Right ventricle myocardium inferior (tissue), 1 donor: ENCODE measurements at regions not wholly inside any gene's neighbourhood (a gene's known extent, or its start where the extent isn't known, plus 50 kb on each side); places are given as distances from the start of the nearest gene placed in this dataset.
"Not testable (repeated sequence)": the region's sequence is repeated elsewhere in the genome, so short reads cannot be mapped to it uniquely, and the experiment has no call there.

Experiments
- ATAC-seq: fragments of 200-7000 bp; cut with Tn5 transposase; one replicate; pipeline ENCODE4 v1.9.1; 2020; ENCODE audit warnings: mild to moderate bottlenecking, moderate library complexity
- DNase-seq: peaks from one replicate; pipeline ENCODE4 v3.0.0; 2021; ENCODE audit errors: missing footprints
- intact Hi-C: fragments of 100-400 bp; cut with DNase I; formaldehyde crosslinking; loops from one replicate; pipeline ENCODE4 v1.11.0; 2022
- donor health status: DM: no; HTN: yes; CAD: no; lungs with severe emphysema.

DNA sequence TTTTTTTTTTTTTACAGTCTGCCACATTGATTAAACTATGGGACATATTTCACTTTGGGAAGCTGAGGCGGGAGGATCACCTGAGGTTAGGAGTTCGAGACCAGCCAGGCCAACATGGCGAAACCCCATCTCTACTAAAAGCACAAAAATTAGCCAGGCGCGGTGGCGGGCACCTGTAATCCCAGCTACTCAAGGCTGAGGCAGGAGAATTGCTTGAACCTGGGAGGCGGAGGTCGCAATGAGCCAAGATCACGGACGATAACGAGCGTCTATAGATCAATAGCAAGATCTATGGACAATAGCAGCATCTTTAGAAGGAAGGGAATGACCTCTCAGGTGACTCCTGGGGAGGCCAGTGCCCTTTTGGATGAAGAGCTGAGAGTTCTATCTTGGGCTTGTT lies 82.9 kb upstream of the PRR23C start:
- ATAC-seq, DNase-seq, intact Hi-C loops: not testable (repeated sequence)

DNA sequence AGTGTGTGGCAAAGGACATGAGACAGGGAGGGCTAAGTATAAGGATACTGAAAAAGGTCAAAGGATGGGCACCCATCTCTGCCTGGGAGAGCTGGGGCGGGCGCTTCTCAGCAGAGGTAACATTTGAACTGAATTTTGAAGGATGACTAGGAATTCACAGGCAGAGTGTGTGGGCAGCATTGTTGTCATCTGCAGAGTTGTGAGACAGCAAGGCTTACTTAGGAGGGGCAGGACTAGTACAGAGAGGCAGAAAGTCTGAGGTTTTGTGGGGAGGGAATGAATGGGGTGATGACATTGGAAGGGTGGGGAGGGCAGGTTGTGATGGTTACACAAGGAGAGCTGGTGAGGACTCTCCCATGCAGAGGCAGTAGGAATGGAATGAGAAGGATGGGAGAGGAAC lies 84.1 kb upstream of the PRR23C start:
- intact Hi-C loops = no loop called here
- DNase-seq = no peak
- ATAC-seq = no peak

DNA sequence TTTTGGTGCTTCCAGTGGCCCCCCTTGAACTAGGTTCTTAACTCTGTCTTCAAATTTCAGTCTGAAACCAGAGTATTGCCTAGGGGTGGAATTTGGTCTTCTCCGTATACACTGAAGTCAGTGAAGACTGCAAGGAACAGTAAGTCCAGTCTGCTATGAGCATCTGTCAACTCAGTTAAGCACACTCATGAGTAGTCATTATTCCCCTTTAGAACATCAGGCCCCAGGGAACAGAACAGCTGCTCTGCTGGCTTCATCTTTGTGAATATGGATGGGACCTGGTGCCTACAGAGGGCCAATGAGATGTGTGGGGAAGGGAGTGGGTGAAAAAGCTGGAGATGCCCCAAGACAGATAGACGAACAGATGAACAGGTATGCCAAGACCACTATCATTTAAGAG lies 85.2 kb upstream of the PRR23C start:
- no peak for ATAC-seq
- DNase-seq = no peak
- intact Hi-C loops = no loop called here

DNA sequence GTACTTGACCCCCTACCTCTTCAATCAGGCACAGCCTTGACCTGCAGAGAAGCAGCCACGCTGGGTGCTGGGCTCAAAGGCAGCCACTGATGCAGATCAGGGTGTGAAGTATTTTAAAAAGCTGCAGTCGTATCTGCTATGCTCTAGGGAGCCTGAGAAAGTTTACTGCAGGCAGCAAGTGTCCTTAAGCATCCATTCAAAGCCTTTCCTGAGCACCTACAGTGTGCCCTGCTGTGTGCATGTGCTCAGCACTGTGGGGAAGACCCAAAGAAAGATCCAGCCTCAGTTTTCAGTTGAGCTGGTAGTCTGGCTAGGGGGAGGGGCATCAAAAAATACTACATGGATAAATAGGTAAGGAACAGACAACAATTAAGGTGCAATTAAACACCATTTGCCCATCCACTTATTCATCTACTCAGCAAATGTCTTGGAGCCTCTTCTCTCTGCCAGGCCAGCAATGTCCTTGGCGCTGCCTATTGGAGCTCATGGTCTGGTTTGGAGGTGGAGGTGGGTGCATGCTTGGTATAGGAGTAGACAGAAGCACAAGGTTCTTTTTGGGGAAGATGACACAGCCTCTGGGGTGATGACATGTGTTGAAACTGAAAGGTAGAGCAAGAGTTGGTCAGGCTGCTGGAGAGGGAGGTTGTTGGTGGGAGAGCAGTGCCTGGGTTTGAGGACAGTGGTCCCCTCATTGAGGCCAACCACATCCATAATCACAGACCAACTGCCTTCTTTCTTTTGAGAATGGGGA lies 85.9 kb upstream of the PRR23C start:
- no peak for ATAC-seq
- no peak for DNase-seq
- intact Hi-C loops = no loop called here

DNA sequence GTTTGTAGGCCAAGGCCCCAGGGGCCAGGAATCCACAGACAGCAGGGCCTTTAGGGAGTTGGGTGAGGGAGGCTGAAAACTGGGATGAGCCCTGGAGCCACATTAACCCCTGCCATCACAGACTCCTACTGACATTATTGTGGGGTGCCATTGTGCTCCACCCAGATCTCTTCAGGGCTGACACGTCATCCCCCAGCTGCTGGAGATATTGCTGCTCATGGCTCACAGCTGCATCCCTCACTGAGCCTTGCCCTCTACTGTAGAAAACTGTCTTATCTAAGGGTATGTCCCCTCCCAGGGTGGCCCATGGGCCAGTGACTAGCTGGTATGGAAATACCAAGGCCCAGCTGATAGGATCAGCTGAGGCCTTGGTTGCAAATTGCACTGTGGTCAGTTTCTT lies 87.3 kb upstream of the PRR23C start:
- ATAC-seq (no peak), DNase-seq (no peak)
- intact Hi-C loops = no loop called here

DNA sequence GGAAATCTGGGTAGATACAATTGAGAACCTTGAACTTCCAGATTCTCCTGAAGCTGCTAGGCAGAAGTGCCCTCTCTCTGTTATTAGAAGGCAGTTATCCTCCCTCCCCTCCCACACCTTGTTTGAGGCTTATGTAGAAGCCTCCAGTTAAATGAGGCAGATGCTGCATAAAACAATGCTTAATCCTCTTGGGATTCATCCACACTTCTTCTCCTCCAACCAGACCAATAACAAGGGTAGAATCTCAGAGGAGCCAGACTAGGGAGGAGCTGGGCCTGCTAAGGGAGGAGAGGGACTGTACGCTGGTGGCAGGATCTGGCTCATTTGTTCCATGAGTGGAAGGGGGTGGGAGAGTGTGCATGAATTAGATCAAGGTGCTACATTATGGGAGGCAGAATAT lies 88.3 kb upstream of the PRR23C start:
- intact Hi-C loops = no loop called here
- DNase-seq (no peak), ATAC-seq (no peak)

DNA sequence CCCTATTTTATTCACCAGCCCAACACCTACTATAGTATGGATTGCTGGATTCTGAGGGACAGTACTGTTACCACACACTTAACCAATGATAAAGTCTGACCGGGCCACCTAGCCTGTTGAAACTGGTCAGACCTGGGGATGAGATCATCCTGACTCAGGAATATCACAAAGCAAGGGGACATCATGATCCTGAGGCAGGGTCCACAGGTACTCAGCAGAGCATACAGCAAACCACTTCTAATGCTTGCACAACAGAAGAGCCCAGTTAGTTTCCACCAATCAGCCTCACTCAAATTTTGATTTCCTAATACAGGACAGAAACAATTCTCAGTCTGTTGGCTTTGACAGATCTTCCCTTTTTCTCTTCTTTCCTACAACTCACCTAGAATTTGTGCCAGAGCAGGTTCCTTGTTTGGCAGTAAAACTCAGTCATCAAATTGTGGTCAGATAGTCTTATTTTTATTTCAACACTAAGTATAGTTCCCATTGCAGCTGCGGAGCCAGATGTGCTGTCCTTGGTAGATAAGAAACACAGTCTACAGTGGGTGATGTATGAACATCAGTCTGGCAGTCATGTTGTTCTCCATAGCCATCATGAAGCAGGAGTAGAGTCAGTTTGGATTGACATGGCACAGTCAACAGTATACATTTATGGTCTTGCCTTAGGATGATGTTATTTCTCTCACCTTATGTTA lies 90.1 kb upstream of the PRR23C start:
- intact Hi-C loops = no loop called here
- no peak for ATAC-seq
- no peak for DNase-seq

DNA sequence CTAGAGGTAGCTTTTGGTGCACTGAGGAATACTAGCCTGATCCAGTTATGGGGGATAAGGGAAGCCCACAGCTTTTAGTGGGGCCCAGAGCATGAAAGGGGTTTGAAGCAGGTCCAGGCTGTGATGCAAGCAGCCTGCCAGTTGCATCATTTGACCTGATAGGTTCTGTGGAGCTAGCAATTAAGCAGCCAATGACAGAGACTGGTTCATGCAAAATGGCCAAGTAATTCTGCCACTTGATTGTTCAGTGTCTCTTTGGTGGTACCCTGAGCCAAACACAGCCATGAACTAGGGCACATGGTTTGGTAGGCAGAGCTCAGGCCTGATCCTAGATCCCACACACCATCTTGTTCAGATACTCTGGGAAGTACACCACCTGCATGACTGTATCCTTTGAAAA lies 91.0 kb upstream of the PRR23C start:
- ATAC-seq = no peak
- DNase-seq = no peak
- intact Hi-C loops = no loop called here

DNA sequence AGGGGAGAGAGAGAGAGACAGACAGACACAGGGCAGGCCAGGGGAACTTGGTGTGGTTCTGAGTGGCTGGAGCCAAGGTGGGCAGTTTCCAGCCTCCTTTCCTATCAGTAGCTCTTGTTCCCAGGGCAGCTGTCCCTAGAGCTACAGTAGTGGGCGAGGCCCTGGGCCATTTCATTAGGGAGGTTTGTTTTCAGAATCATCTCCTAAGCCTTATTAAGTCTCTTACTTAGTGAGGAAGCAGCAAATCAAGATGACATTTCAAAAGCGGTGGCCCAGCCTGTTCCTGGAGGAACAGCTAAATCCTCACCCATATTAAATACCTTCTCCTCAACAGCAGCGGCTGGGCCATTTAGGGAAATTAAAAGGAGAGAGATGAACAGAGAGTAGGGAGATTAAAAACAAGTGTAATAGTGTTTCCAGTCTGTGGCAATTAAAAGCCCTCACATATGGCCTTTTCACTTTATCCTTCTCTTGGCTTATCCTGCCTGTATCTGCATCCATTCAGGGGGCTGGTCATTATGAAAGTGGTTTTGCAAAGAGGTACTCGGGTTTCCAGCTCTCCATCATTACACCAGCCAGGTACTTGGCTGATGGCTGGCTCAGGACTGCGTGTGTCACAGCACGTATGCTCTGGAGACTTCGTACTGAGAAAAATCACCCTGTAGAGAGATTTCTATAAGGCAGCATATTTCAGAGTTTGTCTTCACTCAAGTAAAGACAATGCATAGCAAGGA lies 91.9 kb upstream of the PRR23C start:
- DNase-seq = no peak
- intact Hi-C loops = no loop called here
- no peak for ATAC-seq

DNA sequence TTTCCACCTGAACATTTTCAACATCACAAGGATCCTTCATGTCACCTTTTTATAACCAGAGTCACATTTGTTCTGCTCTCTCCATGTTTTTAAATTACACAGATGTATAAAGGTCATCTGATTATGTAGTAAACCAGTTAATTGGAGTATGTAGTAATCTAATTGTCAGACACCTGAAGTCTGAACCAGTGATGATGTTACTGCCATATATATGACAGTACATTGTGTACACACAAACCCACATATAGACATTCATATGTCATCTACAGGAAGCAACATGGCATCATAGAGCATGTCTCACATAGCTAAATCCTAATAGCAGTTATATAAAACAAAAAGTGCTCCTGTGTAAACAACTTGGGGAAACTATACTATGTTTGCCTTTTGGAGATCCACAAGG lies 95.9 kb upstream of the PRR23C start:
- no peak for ATAC-seq
- intact Hi-C loops = no loop called here

DNA sequence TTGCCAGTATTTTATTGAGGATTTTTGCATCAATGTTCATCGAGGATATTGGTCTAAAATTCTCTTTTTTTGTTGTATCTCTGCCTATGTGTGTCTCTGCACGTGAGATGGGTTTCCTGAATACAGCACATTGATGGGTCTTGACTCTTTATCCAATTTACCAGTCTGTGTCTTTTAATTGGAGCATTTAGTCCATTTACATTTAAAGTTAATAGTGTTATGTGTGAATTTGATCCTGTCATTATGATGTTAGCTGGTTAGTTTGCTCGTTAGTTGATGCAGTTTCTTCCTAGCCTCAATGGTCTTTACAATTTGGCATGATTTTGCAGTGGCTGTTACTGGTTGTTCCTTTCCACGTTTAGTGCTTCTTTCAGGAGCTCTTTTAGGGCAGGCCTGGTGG lies 101.3 kb upstream of the PRR23C start:
- DNase-seq, intact Hi-C loops, ATAC-seq: not testable (repeated sequence)

More for the DNA sequence above, 95.9 kb upstream of the PRR23C start:
- no peak for DNase-seq

DNA sequence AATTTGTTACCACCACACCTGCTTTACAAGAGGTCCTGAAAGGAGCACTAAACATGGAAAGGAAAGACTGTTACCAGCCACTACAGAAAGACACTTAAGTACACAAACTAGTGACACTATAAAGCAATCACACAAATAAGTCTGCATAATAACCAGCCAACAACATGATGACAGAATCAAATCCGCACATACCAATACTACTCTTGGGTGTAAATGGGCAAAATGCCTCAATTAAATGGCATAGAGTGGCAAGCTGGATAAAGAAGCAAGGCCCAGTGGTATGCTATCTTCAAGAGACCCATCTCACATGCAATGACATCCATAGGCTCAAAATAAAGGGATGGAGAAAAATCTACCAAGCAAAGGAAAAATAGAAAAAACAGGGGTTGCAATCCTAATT lies 106.8 kb upstream of the PRR23C start:
- ATAC-seq (no peak), DNase-seq (no peak)
- intact Hi-C loops = no loop called here

DNA sequence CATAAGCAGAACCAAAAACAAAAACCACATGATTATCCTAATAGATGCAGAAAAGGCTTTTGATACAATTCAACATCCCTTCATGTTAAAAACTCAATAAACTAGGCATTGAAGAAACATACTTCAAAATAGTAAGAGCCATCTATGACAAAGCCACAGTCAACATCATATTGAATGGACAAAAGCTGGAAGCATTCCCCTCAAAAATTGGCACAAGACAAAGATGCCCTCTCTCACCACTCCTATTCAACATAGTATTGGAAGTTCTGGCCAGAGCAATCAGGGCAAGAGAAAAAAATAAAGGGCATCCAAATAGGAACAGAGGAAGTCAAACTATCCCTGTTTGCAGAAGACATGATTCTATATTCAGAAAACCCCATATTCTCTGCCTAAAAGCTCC lies 108.7 kb upstream of the PRR23C start:
- ATAC-seq, DNase-seq, intact Hi-C loops: not testable (repeated sequence)

DNA sequence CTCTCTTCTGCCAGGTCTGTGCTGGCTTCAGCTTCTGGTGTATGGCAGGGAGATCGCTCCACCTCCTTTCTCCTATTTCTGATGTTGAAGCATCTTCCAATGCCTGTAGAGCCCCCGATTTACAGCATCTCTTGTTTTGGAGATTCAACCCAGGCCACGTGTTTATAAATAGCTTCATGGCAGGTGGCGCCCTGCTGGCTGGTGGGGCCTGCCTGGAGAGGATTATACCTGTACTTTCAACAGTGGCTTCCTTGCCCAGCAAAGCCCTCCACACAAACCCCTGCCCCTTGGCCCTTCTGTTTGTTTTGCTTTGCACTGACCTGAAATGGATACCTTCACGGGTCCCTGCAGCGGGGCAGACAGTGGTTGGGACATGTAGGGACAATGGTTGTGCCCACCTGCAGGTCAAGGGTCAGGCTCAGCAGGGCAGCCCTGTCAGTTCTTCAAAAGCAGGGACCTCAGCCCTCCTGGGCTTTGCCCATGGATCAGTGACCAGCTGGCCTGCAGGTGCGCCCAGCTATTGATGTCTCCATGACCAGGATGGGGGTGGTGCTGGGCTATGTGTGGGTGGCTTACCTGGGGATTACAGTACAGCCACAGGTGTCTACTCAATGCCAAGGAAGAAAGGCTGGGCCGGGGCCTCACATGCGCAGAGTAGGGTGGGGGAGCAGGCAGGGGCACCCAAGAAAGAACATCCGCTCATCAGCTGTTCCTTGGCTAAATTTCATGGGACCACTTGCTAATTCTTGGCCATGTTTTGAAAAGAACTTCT lies 112.7 kb upstream of the PRR23C start:
- DNase-seq (no peak), ATAC-seq (no peak)

DNA sequence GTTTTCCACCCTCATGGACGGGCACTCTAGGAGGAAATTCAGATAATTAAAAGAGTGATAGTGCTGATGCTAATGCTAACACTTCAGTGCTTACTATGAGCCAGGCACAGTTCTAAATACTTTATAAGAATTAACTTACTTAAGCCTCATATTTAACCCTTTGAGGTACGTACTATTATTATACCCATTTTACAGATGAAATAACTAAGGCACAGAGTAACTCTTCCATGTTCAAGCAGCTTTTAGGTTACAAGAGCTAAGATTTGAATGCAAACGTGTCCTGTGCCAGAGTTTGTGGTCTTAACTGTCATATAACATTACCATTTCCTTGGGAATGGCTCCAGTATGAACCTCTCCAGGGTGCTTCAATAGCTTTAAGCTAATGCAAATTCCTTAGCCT lies 114.7 kb upstream of the PRR23C start:
- no peak for ATAC-seq
- intact Hi-C loops = no loop called here

More for the DNA sequence above, 112.7 kb upstream of the PRR23C start:
- intact Hi-C loops = no loop called here

DNA sequence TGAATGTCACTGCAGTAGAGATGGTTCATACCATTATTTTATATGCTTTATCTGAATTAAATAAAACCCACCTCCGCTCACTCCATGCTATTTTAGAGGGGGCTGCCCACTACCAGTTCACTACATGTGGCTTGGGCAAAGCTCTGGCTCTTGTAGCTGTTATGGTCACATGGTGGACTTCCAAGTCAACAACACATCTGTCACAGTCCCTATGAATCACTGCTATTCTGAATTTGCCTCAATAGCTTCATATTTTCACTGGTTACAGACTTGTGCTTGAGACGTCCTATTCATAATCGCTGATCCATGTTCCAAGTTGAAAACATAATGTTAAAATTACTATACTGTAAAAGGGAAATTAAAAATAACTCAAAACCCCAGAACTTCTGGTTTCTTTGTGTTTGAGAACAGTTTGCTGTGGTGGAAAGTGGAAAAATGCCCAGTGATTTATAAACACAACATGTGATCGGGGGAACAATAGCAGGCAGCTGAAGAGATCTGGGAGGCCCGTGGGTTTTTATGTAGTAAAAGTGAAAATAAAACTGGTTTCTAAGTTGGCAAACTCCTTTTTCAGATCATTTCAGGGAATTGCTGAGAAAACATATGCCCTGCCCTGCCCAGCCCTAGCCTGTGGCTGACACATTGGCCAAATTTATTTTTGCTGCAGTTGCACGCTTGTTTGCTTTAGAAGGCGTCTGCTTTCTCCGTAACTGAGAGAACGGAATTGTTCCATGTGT lies 128.8 kb upstream of the PRR23C start:
- intact Hi-C loops = no loop called here
- DNase-seq (no peak), ATAC-seq (no peak)

More for the DNA sequence above, 114.7 kb upstream of the PRR23C start:
- no peak for DNase-seq

DNA sequence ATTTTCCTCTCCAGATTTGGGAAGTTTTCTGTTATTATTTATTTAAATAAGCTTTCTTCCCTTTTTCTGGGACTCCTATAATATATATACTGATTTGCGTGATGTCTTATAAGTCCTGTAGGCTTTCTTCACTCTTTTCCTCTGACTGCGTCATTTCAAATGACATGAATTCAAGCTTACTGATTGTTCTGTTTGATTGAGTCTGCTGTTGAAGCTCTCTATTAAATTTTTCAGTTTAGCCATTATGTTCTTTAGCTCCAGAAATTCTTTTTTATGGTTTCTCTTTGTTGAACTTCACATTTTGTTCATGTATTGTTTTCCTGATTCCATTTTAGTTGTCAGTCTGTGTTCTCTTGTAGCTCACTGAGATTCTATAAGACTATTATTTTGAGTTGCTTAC lies 135.8 kb upstream of the PRR23C start:
- ATAC-seq = no peak
- DNase-seq = no peak
- intact Hi-C loops = no loop called here

DNA sequence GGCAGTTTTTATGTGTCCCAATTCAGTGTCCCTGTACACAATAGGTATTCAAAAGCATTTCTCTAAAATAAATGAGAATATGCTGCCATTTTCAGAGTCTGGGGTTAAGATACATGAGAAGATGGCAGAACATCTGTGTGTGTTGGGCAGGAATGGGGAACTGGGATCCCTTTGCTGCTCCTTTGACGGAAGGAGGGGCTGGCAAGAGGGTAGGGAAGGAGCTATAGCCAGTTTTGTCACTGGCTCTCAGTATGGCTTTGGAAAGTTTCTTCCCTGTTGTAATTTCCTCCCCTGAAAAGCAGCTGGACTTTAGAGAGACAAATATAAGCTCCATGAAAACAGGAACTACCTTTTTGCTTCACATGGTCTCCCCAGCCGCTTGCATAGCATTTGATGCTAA lies 137.5 kb upstream of the PRR23C start:
- no peak for ATAC-seq
- intact Hi-C loops = no loop called here
- DNase-seq = no peak

DNA sequence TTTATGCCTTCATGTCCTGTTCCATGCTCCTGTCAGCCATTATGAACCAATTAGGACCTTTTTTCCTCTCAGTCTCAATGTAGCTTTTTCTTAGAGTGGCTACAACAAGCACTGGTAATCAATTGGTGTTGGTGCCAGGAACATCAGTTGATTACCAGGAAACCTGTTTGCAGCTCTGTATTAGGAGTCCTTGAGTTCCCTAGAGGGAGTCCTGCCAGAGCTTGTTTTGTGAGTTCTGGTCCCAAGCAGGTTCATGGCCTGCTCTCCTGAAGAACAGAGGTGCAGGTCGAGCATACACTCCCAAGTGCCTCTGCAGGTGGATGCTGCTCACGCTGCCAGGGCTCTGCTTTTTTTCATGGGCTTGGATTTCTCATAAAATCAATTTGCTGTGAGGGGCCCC lies 137.9 kb upstream of the PRR23C start:
- DNase-seq (no peak), ATAC-seq (no peak)
- intact Hi-C loops = no loop called here
